Activated naive CD8-positive, alpha-beta T cell treated with anti-CD3 and anti-CD28 coated beads for 36 hours (primary cell): ENCODE measurements at regions not wholly inside any gene's neighbourhood (a gene's known extent, or its start where the extent isn't known, plus 50 kb on each side); places are given as distances from the start of the nearest gene placed in this dataset.

ENCODE experiments used
- DNase-seq: peaks from one replicate; pipeline ENCODE4 v3.0.0; 2021
- H3K27ac Mint-ChIP-seq: one replicate; pipeline ENCODE4 v1.8.0; 2022; ENCODE audit warnings: mild to moderate bottlenecking, moderate library complexity, mixed read lengths
- H3K27me3 Mint-ChIP-seq: one replicate; pipeline ENCODE4 v1.8.0; 2022; ENCODE audit warnings: mild to moderate bottlenecking, mixed read lengths
- H3K36me3 Mint-ChIP-seq: one replicate; pipeline ENCODE4 v1.8.0; 2021; ENCODE audit warnings: mild to moderate bottlenecking, mixed read lengths
- H3K4me1 Mint-ChIP-seq: one replicate; pipeline ENCODE4 v1.8.0; 2021; ENCODE audit warnings: mixed read lengths
- H3K4me3 Mint-ChIP-seq: one replicate; pipeline ENCODE4 v1.8.0; 2022; ENCODE audit warnings: mild to moderate bottlenecking, moderate library complexity, mixed read lengths
- H3K9me3 Mint-ChIP-seq: one replicate; pipeline ENCODE4 v1.8.0; 2022; ENCODE audit warnings: mixed read lengths

DNA sequence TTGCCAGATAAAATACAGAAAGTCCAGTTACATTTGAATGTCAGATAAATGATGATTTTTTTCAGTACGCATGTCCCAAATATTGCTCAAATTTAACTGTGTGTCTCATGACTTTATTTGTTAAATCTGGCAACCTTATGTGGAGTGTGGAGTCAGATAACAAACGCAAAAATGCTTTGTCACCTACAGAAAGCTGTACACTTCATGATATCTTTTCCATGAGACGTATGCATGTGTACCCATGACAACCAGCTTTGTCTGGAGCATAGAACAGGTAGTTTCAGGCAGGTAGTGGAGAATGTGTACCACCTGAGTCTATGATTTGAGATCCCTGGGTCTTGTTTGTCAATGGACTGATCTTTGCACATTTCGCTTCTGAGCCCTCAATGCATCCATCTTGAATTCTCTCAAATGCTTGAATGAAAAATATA, 105.5 kb upstream of the CPEB4 start:
- no peak for DNase-seq
- Mint-ChIP-seq H3K27ac (peak overlapping the region; percentile 87), H3K4me1 (peaks cover 14% of the 10 kb centered on the region), H3K27me3 (no peaks in the 10 kb centered on the region), H3K9me3 (peaks cover 2% of the 10 kb centered on the region), H3K36me3 (peaks cover 2% of the 10 kb centered on the region), H3K4me3 (no peak overlapping the region)

DNA sequence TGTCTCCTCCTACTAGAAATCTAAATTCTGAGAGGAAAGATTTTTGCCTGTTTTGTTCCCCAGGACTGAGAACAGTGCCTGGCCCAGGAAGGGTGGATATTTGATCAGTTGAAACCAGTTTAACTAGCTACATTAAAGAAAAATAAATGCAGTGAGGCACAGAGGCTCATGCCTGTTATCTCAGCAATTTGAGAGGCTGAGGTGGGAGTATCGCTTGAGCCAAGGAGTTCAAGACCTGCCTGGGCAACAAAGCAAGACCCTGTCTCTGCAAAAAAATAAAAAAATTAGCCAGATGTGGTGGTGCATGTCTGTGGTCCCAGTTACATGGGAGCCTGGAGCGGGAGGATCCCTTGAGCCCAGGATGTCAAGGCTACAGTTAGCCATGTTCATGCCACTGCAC, 104.8 kb upstream of the CPEB4 start:
- Mint-ChIP-seq H3K27ac (no peak overlapping the region), H3K4me1 (peaks cover 14% of the 10 kb centered on the region), H3K9me3 (peaks cover 2% of the 10 kb centered on the region), H3K36me3 (peaks cover 2% of the 10 kb centered on the region), H3K4me3 (no peak overlapping the region), H3K27me3 (no peaks in the 10 kb centered on the region)
- no peak for DNase-seq

DNA sequence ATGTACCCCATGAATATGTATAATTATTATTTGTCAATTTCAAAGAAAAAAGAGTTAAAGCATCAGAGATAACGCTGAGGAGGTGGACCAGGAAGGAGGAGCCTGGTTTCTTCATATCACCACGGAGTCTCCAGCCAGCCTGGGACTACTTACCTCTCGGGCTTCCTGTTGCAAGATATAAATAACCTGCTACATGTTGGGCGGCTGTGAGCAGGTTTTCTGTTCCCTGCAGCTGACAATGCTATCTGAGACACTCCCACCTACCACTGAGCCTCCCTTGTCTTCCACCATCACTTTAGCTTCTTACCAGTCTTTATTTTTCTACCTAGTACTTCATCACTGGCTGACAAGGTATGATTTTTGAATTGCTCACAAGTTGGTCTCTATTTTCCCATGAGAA, 102.7 kb upstream of the CPEB4 start:
- Mint-ChIP-seq H3K4me3 (no peak overlapping the region), H3K27me3 (no peaks in the 10 kb centered on the region), H3K9me3 (peaks cover 2% of the 10 kb centered on the region), H3K36me3 (peaks cover 2% of the 10 kb centered on the region), H3K4me1 (peaks cover 15% of the 10 kb centered on the region), H3K27ac (no peak overlapping the region)
- no peak for DNase-seq

DNA sequence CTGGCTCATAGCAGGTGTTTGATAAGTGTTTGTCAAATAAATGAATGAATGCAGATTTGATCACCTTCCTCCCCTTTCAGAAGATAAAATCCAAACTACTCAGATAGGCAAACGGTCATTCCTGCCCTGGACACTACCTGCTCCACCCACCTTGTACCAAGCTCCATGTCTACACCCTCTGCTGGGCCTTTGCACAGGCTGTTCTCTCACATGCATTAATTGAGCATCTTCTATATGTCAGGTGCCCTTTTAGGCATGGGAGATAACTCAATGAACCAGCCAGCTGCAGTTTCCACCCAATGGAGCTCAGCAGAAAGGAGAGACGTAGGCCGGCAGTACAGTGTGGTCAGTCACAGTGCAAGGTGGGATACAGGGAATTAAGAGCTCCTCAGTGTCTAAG, 102.3 kb upstream of the CPEB4 start:
- Mint-ChIP-seq H3K9me3 (peaks cover 2% of the 10 kb centered on the region), H3K27me3 (no peaks in the 10 kb centered on the region), H3K36me3 (peaks cover 2% of the 10 kb centered on the region), H3K4me1 (peaks cover 15% of the 10 kb centered on the region), H3K27ac (no peak overlapping the region), H3K4me3 (no peak overlapping the region)
- DNase-seq, result no peak

DNA sequence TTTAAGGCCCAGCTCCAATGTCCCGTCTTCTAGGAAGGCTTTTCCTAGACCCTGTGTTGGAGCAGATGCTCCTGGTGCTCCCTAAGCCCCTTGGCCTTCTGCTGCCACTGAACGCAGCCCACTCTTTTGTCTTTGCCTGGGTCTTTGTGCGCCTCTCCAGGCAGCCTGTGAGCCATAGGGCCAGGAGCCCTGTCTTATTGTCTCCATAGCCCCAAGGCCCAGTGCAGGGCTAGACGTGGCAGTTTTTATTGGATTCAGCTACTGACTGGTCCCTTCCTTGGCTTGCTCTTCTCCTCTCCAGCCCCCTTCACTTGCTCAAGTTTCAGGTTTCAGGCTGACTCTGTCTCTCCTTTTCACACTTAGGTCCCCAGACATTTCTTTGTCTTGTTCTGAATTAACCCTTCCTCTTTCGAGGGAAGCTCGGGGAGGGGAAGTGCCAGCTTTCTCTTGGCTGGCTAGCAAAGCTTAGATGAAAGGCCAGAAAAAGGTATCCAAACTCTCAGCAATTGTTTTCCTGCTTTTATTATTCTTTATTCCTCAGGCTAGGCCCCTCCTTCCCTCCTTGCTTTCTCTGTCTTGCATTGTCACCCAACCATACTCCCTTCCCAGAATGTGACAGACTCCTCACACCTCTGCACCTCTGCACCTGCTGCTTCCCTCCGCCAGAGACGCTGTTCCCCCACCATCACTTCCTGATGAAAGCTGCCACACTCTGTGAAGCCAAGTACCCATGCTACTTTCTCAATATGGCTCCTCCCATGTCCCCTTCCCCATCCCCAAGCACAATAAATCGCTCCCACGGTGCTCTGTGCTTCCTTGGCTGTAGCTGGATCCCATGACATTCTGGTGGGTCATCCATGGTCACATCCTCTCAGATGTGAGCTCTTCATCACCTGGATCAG, 101.6 kb upstream of the CPEB4 start:
- Mint-ChIP-seq H3K27ac (no peak overlapping the region), H3K9me3 (peaks cover 2% of the 10 kb centered on the region), H3K4me1 (peaks cover 13% of the 10 kb centered on the region), H3K27me3 (no peaks in the 10 kb centered on the region), H3K36me3 (peaks cover 2% of the 10 kb centered on the region), H3K4me3 (no peak overlapping the region)
- DNase-seq, result no peak

DNA sequence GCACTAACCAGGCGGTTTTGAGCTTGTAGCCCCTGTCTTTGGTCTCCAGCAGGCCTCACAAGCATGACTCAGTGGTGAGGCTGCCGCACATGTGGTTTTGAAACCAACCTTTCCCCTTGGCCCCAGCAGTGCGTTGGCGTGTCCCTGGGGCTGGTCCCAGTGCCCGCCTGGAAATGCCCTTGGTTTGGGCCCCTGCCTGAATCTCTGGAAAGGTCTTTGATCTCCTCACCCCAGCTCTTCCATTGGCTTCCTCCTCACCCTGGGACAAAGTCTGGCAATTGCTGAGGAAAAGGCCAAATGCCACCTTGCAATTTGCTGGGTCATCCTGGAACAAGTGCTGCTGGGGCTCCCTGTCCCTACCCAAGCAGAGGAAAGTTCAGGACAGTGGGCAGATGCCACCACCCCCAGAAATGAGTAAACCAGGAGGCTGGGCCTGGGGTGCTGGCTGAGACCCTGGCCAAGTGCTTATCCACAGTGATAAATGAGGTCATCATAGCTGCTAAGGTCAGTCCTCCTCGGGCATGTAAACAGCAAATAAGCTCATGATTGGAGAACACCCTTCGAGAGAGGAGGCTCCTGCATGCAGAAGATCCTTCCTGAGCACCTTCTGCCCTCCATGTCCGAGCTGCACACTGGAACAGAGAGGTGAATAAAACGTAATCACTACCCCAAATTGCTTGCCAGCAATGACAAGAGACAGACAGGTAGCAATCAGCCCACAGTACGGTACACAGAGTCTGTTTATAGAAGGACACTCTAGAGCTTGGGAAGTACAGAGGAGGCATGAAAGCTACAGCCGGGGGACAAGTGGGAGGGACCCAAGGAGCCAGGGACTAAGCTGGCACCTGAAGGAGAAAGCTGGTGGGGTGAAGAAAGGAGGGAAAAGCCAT, 98.9 kb upstream of the CPEB4 start:
- Mint-ChIP-seq H3K27ac (no peak overlapping the region), H3K4me1 (peaks cover 1% of the 10 kb centered on the region), H3K27me3 (no peaks in the 10 kb centered on the region), H3K36me3 (no peaks in the 10 kb centered on the region), H3K4me3 (no peak overlapping the region), H3K9me3 (no peaks in the 10 kb centered on the region)
- no peak for DNase-seq

DNA sequence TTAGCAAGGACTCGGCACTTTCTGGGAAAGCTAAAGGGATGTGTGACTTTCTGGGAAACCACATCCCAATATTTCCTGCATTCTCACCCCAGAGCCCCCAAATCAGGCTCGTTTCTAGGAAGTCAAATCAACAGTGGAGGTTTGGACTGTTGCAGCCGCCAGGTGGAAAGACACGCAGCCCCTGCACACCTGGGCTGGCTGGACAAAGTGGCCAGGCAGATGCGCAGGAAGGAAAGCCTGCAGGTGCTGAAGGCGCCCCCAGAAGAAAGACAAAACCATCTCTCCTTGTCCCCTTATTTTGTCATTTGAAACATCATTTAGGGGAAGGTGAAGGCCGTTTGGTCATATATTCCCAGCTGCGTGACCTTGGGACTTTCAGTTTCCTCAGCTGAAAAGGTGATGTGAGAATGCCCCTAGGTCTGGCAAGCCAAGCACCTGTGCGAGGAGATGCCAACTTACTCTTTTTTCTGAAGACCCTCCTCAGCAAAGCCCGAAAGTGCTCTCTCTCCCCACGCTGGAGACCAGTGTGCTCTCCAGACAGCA, 97.9 kb upstream of the CPEB4 start:
- no peak overlapping the region for H3K4me3 Mint-ChIP-seq
- H3K36me3 Mint-ChIP-seq, result no peaks in the 10 kb centered on the region
- no peaks in the 10 kb centered on the region for H3K27me3 Mint-ChIP-seq
- H3K27ac Mint-ChIP-seq, result no peak overlapping the region
- peaks cover 1% of the 10 kb centered on the region for H3K4me1 Mint-ChIP-seq
- no peaks in the 10 kb centered on the region for H3K9me3 Mint-ChIP-seq
- no peak for DNase-seq

DNA sequence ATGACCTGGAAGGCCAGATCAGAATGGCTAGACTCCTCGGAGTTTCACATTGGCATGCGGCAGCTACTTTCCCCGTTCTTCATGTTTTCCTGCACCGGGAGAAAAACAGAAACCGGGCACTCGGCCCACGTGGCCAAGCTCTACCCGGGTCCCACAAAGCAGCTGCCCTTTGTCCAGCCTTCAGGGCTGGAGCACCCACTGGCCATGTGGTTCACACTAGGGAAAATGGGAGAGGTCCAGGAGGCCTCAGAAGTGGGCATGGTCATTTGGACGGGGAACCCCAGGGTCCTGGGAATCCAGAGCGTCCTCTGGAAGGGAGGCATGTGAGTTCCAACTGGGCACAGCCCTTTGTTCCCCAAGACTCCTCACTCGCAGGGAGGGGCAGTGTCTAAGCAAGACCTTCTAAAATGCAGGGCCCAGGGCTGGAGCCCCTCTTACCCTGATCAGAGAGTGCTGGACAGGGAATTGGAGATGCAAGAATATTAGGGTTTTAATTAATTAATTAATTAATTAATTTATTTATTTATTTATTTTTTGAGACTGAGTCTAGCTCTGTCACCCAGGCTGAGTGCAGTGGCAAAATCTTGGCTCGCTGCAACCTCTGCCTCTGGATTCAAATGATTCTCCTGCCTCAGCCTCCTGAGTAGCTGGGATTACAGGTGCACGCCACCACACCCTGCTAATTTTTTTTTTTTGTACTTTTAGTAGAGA, 97.2 kb upstream of the CPEB4 start:
- no peak overlapping the region for H3K27ac Mint-ChIP-seq
- H3K27me3 Mint-ChIP-seq, result no peaks in the 10 kb centered on the region
- H3K36me3 Mint-ChIP-seq, result no peaks in the 10 kb centered on the region
- peaks cover 1% of the 10 kb centered on the region for H3K4me1 Mint-ChIP-seq
- no peaks in the 10 kb centered on the region for H3K9me3 Mint-ChIP-seq
- H3K4me3 Mint-ChIP-seq, result no peak overlapping the region
- no peak for DNase-seq

DNA sequence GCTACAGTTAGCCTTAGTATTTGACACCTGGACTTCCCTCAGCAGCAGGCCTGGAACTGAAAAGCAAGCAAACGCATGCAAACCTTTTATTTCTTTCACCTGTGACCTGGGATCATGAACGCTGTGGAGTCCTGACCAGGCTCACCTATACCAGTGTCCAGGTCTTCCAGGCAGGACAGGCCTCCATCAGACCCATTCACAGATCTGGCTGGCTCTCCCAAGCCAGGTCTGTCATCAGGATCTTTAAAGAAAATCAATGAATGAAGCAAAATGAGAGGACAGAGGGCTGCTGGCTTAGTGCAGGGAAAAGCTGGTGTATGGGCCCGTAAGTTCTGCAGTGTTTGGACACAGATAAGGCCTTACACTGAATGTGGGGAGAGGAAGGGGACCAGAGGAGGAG, 96.3 kb upstream of the CPEB4 start:
- Mint-ChIP-seq H3K27me3 (no peaks in the 10 kb centered on the region), H3K9me3 (no peaks in the 10 kb centered on the region), H3K27ac (no peak overlapping the region), H3K4me1 (peaks cover 1% of the 10 kb centered on the region), H3K4me3 (no peak overlapping the region), H3K36me3 (no peaks in the 10 kb centered on the region)
- DNase-seq, result no peak

DNA sequence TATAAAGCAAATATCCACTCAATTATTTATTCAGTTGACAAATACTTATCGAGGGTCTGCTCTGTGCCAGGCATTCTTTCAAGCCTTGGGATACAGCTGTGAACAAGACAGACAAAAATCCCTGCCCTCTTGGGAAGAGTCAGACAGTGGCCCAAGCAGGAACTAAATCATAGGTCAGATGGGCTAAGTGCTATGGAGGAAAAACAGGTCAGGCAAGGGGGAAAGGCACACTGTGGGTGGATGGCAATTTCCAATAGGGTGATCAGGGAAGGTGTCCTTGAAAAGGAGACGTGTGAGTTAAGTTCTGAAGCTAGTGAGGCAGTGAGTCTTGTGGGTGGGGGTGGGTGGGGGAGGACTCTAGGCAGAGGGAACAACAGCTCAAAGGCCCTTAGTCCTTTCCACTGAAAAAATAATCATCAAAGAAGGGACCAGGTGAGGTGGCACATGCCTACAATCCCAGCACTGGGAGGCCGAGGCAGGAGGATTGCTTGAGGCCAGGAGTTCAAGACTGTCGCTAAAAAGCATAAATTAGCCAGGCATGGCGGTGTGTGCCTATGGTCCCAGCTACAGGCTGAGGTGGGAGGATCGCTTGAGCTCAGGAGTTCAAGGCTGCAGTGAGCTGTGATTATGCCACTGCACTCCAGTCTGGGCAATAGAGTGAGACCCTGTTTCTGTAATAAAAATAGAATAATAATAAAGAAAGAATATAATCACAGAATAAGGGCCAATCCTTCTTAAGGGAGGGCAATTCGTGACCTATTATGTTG, 95.2 kb upstream of the CPEB4 start:
- Mint-ChIP-seq H3K27ac (no peak overlapping the region), H3K4me1 (peaks cover 1% of the 10 kb centered on the region), H3K36me3 (no peaks in the 10 kb centered on the region), H3K9me3 (no peaks in the 10 kb centered on the region), H3K4me3 (no peak overlapping the region), H3K27me3 (no peaks in the 10 kb centered on the region)
- DNase-seq, result no peak

DNA sequence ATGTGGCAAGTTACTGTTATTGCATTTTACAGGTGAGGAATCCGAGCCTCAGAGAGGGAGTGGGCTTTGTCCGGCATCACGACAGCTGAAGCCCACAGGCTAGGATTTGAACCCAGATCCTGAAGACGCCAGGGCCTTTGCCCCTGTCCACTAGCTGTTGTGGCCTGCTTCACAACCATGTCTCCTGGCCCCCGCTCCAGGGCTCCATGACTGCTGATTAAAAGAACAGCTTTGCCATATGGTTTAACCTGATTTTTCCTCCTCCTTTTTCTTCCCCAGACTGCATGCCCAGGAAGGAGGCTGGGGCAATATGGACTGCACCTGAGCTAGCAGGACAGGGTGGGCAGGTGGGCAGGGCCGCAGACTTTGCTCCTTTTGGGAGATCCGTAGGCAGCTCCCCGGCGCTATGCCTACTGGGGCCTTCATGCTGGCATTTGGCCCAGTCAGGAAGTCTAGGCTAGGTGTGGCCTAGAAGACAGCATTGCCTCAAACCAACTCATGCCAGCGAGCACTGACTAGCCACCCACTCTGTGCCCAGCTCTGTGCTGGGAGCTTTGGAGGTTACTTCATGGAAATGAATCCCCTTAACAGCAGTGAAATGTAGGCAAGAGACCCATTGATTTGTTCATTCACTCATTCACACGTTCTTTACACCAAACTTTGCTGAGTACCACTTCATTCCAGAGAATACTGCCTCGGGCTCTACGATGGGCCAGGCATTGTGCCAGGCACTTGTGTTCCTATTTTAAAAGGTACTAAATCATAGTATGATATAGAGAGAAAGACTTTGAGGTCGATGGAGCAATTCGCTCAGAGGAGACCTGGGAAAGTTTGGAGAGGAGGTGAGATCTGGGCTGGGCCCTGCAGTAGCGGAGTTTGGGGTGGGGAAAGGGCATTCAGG, 94.3 kb upstream of the CPEB4 start:
- no peak overlapping the region for H3K4me3 Mint-ChIP-seq
- no peak for DNase-seq
- no peaks in the 10 kb centered on the region for H3K4me1 Mint-ChIP-seq
- H3K27me3 Mint-ChIP-seq, result no peaks in the 10 kb centered on the region
- no peak overlapping the region for H3K27ac Mint-ChIP-seq
- H3K9me3 Mint-ChIP-seq, result no peaks in the 10 kb centered on the region
- H3K36me3 Mint-ChIP-seq, result no peaks in the 10 kb centered on the region

DNA sequence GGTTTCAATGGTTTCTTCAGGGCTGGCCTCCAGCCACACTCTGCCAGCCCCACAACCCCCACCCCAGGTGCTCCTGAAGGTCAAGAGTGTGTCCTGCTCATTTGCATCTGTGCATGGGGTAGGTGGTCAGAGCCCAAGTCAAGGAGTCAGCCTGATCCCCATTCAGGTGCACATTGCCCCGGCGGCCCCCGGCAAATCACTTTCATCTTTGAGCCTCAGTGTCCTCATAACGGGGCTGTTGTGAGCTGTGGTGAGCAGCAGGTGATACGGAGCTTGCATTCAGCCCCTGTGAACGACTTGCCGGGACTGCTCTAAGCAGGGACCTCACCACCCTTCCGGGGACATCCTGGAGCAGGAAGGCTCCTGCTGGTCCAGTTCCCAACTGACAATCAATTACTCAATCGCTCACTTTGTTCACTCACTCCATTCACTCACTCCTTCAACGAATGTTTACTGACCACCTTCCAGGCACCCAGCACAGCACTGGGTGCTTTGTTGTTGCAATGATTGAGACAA, 93.2 kb upstream of the CPEB4 start:
- Mint-ChIP-seq H3K4me1 (no peaks in the 10 kb centered on the region), H3K4me3 (no peak overlapping the region), H3K27me3 (no peaks in the 10 kb centered on the region), H3K36me3 (no peaks in the 10 kb centered on the region), H3K27ac (no peak overlapping the region), H3K9me3 (no peaks in the 10 kb centered on the region)
- DNase-seq, result no peak

DNA sequence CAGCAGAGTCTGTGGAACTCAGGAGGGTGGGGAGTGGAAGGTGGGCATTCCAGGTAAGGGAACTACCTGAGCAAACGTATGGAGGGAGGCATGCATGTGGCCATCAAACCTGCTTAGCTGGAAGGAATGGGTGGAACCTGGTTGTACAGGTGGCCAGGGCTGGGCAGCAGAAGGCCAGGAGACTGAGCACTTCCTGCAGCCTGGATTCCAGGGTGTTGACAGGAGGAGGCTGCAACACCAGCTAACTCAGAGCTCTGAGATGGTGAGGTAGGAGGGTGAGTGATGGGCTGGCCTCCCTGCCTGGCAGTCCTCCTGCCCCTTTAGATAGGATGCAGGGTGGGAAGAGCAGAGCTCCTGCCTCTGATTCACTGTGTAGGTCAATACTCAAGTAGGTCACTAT, 92.5 kb upstream of the CPEB4 start:
- DNase-seq, result no peak
- H3K9me3 Mint-ChIP-seq, result no peaks in the 10 kb centered on the region
- H3K4me3 Mint-ChIP-seq, result no peak overlapping the region
- H3K27ac Mint-ChIP-seq, result no peak overlapping the region
- H3K4me1 Mint-ChIP-seq, result no peaks in the 10 kb centered on the region
- H3K27me3 Mint-ChIP-seq, result no peaks in the 10 kb centered on the region
- H3K36me3 Mint-ChIP-seq, result no peaks in the 10 kb centered on the region
